Activated naive CD4-positive, alpha-beta T cell treated with anti-CD3 and anti-CD28 coated beads, Interleukin-2, amount 10 ng/mL, durations not matched to agents 7 days and 5 days (primary cell): ENCODE measurements at regions not wholly inside any gene's neighbourhood (a gene's known extent, or its start where the extent isn't known, plus 50 kb on each side); places are given as distances from the start of the nearest gene placed in this dataset.

Experiments used
- CTCF ChIA-PET: fragments of 350-600 bp; sonication (Branson Sonifier 250); formaldehyde crosslinking; loops from one replicate; lab custom pipeline; 2021; ENCODE audit warnings: antibody characterized with exemption; lab: Charles Lee
- DNase-seq: peaks from one replicate; pipeline ENCODE4 v3.0.0-alpha.2; 2020
- H3K27ac Mint-ChIP-seq: one replicate; pipeline ENCODE4 v1.8.0; 2021; ENCODE audit warnings: mild to moderate bottlenecking, moderate library complexity, mixed read lengths
- H3K27me3 Mint-ChIP-seq: one replicate; pipeline ENCODE4 v1.8.0; 2021; ENCODE audit warnings: mild to moderate bottlenecking, mixed read lengths
- H3K36me3 Mint-ChIP-seq: one replicate; pipeline ENCODE4 v1.8.0; 2021; ENCODE audit warnings: mixed read lengths
- H3K4me1 Mint-ChIP-seq: one replicate; pipeline ENCODE4 v1.8.0; 2021; ENCODE audit warnings: mixed read lengths
- H3K4me3 Mint-ChIP-seq: one replicate; pipeline ENCODE4 v1.8.0; 2021; ENCODE audit warnings: mild to moderate bottlenecking, moderate library complexity, mixed read lengths
- H3K9me3 Mint-ChIP-seq: one replicate; pipeline ENCODE4 v1.8.0; 2021; ENCODE audit warnings: mixed read lengths

DNA sequence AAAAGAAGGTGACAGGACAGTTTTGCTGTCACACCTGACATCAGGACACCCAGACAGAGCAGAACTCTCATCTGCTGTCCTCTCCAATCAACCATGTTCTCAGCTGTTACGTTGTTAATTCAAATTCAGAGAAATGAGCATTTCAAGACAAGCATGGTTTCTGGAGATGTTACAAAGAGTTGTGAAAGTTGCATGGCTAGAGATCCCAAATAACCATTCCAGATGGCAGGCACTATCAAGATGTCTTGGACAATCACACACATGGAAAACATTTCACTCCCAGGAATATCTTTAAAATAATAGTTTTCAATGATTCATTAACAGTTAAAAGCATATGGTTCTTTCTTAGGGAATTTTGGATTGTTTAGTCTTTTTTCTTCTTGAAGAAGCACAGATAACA lies 533.1 kb downstream of the AGTPBP1 start:
- Mint-ChIP-seq H3K27ac (no peak overlapping the region), H3K27me3 (no peaks in the 10 kb centered on the region), H3K4me1 (no peaks in the 10 kb centered on the region), H3K4me3 (no peak overlapping the region), H3K36me3 (no peaks in the 10 kb centered on the region), H3K9me3 (no peaks in the 10 kb centered on the region)
- DNase-seq = no peak
- CTCF ChIA-PET = no interaction called here

DNA sequence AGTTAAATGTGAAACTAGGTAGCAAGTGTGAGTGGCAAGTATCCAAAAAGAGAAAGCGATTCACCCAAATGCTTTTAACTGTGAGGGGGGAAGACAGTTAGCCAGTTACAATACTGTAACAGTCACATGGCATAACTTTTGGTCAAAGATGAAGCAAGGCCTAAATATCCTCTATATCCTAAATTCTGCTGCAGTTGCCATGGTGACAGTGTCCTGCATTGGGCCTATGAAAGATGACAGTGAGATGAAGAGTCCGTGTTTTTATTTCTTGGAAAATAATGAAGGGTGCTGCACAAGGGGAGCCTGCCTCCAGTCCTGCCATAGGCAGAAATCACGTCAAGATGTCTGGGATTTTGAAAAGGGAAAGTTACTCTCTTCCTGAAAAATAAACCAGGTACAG lies 534.6 kb downstream of the NTRK2 start:
- H3K36me3 Mint-ChIP-seq = no peaks in the 10 kb centered on the region
- H3K4me3 Mint-ChIP-seq = no peak overlapping the region
- no peaks in the 10 kb centered on the region for H3K27me3 Mint-ChIP-seq
- H3K9me3 Mint-ChIP-seq = no peaks in the 10 kb centered on the region
- DNase-seq = no peak
- CTCF ChIA-PET = no interaction called here
- no peak overlapping the region for H3K27ac Mint-ChIP-seq
- H3K4me1 Mint-ChIP-seq = no peaks in the 10 kb centered on the region

DNA sequence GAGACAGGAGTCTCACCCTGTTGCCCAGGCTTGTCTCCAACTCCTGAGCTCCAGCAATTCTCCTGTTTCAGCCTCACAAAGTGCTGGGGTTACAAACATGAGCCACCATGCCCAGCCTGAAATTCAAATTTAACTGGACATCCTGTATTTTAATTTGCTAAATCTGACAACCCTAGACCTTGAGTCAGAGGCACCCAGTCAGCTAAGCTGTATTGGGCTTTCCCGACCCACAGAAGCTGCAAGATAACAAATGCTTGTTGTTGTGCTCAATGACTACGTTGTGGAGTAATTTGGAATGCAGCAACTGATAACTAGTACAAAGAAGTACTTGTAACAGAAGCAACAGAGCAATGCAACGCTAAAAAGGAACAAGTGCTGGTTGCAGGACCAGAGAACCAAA lies 533.1 kb downstream of the NTRK2 start:
- Mint-ChIP-seq H3K27me3 (no peaks in the 10 kb centered on the region), H3K36me3 (no peaks in the 10 kb centered on the region), H3K4me1 (no peaks in the 10 kb centered on the region), H3K27ac (no peak overlapping the region), H3K9me3 (no peaks in the 10 kb centered on the region), H3K4me3 (no peak overlapping the region)
- DNase-seq = no peak
- CTCF ChIA-PET = no interaction called here

DNA sequence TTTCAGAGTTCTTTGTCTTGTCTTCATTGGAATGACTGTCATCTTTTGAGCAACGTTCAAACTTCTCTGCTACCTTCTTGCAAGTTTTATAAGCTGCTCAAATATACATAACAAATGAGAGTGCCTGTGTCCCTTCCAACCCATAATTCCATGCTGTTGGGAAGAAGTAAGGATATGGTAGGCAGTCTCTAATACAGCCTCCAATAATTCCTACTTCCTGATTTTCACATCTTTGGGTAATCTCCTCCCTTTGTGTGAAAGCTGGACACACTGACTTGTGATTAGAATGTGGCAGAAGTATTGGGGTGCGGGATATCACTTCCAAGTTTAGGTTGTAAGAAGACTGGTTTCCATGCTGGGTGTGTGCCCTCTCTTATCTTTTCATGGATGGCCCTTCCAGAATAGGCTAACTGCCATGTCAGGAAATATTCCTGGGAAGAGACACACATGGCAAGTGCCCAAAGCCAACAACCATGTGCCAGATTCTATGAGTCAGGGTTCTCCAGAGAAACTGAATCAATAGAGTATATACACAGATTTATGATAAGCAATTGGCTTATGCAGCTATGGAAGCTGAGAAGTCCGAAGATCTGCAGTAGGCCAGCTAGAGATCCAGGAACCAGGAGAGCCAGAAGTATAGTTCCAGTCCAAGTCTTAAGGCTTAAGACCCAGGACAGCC lies 531.3 kb downstream of the NTRK2 start:
- Mint-ChIP-seq H3K36me3 (no peaks in the 10 kb centered on the region), H3K9me3 (no peaks in the 10 kb centered on the region), H3K27ac (no peak overlapping the region), H3K27me3 (no peaks in the 10 kb centered on the region), H3K4me1 (no peaks in the 10 kb centered on the region), H3K4me3 (no peak overlapping the region)
- DNase-seq = no peak
- CTCF ChIA-PET = interaction anchor here (1.5 kb wide), 1 partner anchor 225 kb away, joined by 3 read pairs; no protein-coding TSS in a partner anchor

DNA sequence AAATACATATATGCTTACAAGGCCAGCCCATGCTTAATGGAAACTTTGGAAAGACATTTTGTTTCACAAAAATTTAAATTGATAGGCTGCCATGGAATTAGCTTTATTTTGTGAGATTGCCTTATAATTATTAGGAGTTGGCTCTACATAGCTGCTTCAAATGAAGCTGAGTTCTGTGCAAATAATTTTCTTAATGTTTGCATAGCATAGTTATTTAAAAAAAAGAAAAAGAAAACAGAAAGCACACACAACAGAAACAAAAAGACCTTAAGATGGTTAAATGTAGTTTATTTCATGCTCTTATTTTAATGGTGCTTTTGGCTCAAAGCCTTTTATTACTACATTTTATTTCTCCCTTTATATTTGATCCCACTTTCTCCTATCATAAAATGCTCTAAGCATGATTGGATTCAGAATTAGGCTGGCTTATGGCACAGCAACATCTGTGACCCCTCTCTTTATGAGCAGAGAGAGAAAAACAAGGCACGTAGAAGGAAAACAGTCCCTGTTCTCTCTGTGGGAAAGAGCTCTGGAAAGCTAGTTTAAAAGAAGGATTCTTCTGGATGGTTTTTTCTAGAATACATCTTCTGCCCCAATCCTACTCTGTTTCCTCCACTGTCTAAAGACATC lies 530.5 kb downstream of the NTRK2 start:
- no peaks in the 10 kb centered on the region for H3K4me1 Mint-ChIP-seq
- H3K27ac Mint-ChIP-seq = no peak overlapping the region
- no peak overlapping the region for H3K4me3 Mint-ChIP-seq
- no peaks in the 10 kb centered on the region for H3K27me3 Mint-ChIP-seq
- no peak for DNase-seq
- CTCF ChIA-PET = interaction anchor here (1.5 kb wide), 1 partner anchor 225 kb away, joined by 3 read pairs; no protein-coding TSS in a partner anchor
- H3K9me3 Mint-ChIP-seq = no peaks in the 10 kb centered on the region
- no peaks in the 10 kb centered on the region for H3K36me3 Mint-ChIP-seq

DNA sequence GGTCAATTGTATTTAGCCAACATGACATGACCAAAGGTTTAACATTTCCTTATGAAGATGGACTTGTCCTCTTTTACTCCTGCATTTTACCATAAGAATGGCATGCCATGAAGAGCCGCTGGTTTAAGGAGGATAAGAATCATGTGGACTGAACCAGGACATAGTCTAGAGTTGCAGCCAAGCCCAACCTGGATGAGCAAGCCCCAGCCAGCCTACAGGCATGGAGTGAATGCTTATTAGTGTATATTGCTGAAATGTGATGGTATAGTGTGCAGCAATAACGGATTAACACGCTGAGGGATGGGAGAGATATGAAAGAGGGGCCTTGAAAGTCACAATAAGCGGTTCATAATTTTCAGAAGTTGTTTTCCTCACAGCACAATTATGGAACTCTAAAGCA lies 523.2 kb downstream of the NTRK2 start:
- Mint-ChIP-seq H3K36me3 (no peaks in the 10 kb centered on the region), H3K9me3 (peaks cover 2% of the 10 kb centered on the region), H3K27me3 (no peaks in the 10 kb centered on the region), H3K4me3 (no peak overlapping the region), H3K4me1 (no peaks in the 10 kb centered on the region), H3K27ac (no peak overlapping the region)
- CTCF ChIA-PET = no interaction called here
- DNase-seq = no peak

DNA sequence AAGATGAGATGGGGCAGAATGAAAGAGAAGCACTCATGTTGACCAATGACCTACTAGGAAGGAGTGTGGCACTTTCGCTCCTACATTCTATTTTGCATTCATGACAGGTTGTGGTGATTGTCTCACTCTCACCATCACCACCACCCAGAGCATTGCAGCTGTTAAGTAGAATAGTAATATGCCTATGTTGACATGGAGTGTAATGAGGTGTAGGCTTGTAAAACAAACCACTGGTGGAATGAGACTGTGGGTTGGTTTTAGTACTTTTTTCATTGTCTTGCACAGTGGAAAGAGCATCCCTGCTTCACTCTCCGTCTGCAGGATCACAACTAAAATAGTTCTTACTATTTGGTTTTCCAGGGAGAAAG lies 516.7 kb downstream of the NTRK2 start:
- Mint-ChIP-seq H3K9me3 (no peaks in the 10 kb centered on the region), H3K4me1 (no peaks in the 10 kb centered on the region), H3K36me3 (no peaks in the 10 kb centered on the region), H3K4me3 (no peak overlapping the region), H3K27me3 (no peaks in the 10 kb centered on the region), H3K27ac (no peak overlapping the region)
- no peak for DNase-seq
- CTCF ChIA-PET = no interaction called here

DNA sequence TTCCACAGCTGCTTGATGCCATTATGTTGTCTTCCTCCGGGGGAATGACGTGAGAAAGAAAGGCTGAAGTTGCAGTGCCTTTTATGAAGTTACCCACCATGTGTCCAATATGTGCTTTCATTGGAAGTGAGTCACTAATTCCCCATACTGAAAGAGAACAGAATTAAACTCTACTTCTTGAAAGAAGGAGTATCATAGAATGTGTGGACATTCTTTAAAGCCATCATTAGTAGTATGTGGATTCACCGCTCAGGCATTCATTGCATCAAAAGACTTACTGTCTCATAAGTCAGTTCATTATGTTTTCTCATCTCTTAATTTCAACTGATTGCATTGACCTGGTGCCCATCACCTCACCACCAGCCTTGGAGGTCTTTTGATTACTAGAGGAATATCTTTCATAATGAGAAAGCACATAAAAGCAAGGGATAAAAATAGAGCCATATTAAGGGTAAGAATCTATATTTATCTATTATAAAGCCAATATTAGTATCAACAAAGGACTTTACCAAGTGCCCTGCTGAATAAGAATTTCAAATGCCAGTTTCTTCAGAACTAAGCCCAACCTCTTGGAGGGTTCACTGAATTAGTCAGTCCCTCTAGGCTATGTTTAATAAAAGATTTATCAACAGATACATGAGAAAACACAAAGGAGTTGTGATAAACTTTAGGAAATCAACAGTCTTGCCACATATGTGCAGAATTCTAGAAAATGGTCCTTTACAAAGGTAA lies 516.1 kb downstream of the NTRK2 start:
- H3K27me3 Mint-ChIP-seq = no peaks in the 10 kb centered on the region
- H3K27ac Mint-ChIP-seq = no peak overlapping the region
- DNase-seq = no peak
- CTCF ChIA-PET = no interaction called here
- H3K9me3 Mint-ChIP-seq = no peaks in the 10 kb centered on the region
- no peak overlapping the region for H3K4me3 Mint-ChIP-seq
- no peaks in the 10 kb centered on the region for H3K4me1 Mint-ChIP-seq
- H3K36me3 Mint-ChIP-seq = no peaks in the 10 kb centered on the region

DNA sequence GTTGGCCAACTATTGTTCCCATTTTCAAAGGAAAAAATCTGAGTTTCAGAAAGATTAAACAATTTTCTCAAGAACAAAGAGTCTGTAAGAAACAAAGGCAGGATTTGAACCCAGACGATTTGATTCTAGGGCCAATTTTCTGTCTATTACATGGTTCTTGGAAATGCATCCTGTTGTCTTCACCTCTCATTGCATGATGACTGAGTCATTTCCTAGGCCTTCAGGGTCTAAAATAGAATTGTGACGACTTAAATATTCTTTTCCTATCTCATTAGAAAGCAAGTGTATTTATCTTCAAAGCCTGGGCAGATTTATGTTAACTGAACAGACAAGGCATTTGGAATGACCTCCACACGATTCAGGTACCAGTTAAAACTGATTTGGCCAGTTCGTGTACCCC lies 512.9 kb downstream of the NTRK2 start:
- H3K4me1 Mint-ChIP-seq = no peaks in the 10 kb centered on the region
- H3K9me3 Mint-ChIP-seq = no peaks in the 10 kb centered on the region
- DNase-seq = no peak
- H3K27ac Mint-ChIP-seq = no peak overlapping the region
- CTCF ChIA-PET = no interaction called here
- H3K36me3 Mint-ChIP-seq = no peaks in the 10 kb centered on the region
- no peaks in the 10 kb centered on the region for H3K27me3 Mint-ChIP-seq
- H3K4me3 Mint-ChIP-seq = no peak overlapping the region

DNA sequence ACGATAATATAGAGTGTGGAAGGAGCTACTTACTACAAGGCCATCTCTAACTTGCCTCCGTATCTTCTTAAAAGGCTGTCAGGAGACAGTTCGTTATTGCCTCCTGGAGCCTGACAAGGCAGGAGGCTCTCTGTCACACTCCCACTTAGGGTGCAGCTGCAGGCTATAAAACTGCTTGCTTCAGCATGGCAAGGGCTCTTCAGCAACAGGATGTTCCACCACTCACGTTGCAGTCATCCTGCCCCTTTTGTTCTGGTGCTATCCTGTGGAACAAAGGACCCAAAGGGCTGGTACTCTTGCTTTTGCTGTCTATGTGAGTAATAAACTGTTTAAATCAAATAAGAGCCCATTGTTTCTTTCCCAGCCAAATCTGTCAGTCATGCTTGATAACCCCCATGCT lies 508.9 kb downstream of the NTRK2 start:
- no peaks in the 10 kb centered on the region for H3K36me3 Mint-ChIP-seq
- H3K27ac Mint-ChIP-seq = no peak overlapping the region
- no peaks in the 10 kb centered on the region for H3K9me3 Mint-ChIP-seq
- no peaks in the 10 kb centered on the region for H3K4me1 Mint-ChIP-seq
- no peaks in the 10 kb centered on the region for H3K27me3 Mint-ChIP-seq
- H3K4me3 Mint-ChIP-seq = no peak overlapping the region
- CTCF ChIA-PET = no interaction called here
- no peak for DNase-seq

DNA sequence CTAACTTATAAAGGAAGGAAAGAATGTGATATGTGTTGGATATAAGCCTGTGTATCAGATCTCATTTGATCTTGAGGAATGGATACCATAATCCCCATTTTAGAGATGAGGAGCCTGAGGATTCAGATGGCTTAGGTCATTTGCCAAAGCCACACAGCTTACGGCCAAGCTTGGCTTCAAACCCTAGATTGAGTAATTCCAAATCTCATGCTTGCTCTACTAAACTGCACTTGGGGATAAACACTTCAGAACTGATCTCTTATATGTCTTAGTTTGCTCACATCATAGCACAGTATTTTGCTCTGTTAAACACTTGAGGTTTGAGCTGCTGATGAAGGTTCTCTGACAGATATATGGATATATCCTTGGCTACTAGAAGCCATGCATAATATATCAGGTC lies 504.4 kb downstream of the NTRK2 start:
- CTCF ChIA-PET = no interaction called here
- H3K27ac Mint-ChIP-seq = no peak overlapping the region
- H3K36me3 Mint-ChIP-seq = no peaks in the 10 kb centered on the region
- no peak for DNase-seq
- no peaks in the 10 kb centered on the region for H3K27me3 Mint-ChIP-seq
- H3K4me3 Mint-ChIP-seq = no peak overlapping the region
- no peaks in the 10 kb centered on the region for H3K4me1 Mint-ChIP-seq
- peaks cover 2% of the 10 kb centered on the region for H3K9me3 Mint-ChIP-seq

DNA sequence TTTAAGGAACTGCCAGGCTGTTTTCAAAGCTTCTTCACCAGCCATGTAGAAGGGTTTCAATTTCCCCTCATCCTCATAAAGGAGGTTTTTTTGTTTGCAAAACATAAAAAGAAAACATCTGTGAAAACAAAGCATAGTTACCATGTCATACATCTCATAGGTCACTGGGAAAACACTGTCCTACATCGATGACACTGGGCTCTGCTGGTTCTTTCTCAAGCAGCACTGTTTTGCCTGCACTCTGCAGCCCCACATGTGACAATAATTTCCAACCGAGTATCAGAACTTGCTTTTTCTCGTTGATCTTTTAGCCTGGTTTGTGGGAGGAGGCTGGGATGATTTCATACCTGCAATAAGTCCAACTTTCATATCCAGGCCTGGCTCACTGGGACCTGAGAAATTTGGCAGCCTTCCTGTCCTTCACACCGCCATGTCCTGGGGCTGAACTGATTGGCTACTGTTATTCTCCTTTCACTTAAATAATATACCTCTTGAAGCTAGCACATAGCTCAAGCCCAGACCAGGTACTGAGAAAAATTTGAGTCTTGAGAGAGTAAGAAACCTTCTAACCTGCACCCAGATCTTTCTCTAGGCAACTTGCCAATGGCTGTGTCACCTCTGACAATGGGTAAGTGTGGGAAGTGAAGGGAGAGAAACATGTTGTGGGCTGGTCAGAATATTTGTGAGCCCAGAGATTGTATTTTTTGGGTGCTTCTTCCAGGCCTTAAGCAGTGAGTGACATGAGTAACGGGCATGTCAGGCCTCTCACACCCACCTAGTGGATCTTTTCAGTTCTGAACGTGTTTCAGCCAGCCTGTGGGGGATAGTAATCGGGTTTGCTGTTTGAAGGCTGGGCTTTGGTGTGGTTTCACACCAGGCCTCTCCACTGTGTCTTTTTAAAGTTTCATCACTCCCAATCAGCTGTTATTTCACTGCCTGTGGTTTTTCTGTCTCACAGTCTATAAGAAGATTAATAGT lies 502.8 kb downstream of the NTRK2 start:
- H3K9me3 Mint-ChIP-seq = peaks cover 2% of the 10 kb centered on the region
- H3K4me1 Mint-ChIP-seq = no peaks in the 10 kb centered on the region
- H3K4me3 Mint-ChIP-seq = no peak overlapping the region
- H3K27ac Mint-ChIP-seq = no peak overlapping the region
- DNase-seq = no peak
- H3K27me3 Mint-ChIP-seq = no peaks in the 10 kb centered on the region
- CTCF ChIA-PET = no interaction called here
- no peaks in the 10 kb centered on the region for H3K36me3 Mint-ChIP-seq

DNA sequence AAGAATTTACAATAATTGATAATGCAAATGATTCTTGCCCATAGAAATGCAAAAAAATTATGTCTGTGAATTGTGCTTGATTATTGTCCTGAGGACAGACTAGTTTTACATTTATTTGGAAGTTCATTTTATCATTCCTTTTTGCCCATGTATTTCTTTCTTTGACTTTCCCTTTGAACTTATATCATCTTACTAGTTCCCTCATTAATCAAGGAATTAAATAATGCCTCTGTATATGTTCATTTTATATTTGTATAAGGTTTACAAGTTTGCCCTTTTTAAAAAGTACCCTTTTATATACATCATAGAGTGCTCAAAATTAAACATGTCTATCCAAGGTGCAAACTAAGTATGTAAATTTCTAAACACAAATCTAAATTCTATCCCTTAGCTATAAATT lies 501.6 kb downstream of the NTRK2 start:
- H3K4me1 Mint-ChIP-seq = no peaks in the 10 kb centered on the region
- H3K9me3 Mint-ChIP-seq = peaks cover 2% of the 10 kb centered on the region
- no peak overlapping the region for H3K4me3 Mint-ChIP-seq
- DNase-seq = no peak
- H3K36me3 Mint-ChIP-seq = no peaks in the 10 kb centered on the region
- no peak overlapping the region for H3K27ac Mint-ChIP-seq
- H3K27me3 Mint-ChIP-seq = no peaks in the 10 kb centered on the region
- CTCF ChIA-PET = no interaction called here

DNA sequence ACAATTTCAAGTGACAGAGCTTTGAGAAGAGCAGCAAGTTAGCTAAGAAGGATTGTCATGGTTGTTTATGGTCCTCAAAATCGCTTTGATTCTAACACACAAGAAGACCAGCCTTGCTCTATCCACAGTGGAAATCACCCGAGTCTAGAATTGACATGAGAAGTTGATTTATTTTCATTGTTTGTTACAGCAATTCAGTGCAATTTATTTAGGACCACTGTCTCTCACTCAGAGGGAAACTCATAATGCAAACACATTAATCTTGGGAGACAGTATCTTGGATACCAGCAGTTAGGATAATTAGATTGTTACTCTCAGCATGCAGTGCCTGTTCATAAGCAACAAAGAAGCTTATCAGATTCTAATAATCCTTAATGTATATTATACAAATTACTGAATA lies 498.9 kb downstream of the NTRK2 start:
- Mint-ChIP-seq H3K27me3 (no peaks in the 10 kb centered on the region), H3K9me3 (peaks cover 2% of the 10 kb centered on the region), H3K4me1 (no peaks in the 10 kb centered on the region), H3K27ac (no peak overlapping the region), H3K36me3 (no peaks in the 10 kb centered on the region), H3K4me3 (no peak overlapping the region)
- CTCF ChIA-PET = no interaction called here
- no peak for DNase-seq
